ENCODE measurements at regions not wholly inside any gene's neighbourhood (a gene's known extent, or its start where the extent isn't known, plus 50 kb on each side); places are given as distances from the start of the nearest gene placed in this dataset.

DNA sequence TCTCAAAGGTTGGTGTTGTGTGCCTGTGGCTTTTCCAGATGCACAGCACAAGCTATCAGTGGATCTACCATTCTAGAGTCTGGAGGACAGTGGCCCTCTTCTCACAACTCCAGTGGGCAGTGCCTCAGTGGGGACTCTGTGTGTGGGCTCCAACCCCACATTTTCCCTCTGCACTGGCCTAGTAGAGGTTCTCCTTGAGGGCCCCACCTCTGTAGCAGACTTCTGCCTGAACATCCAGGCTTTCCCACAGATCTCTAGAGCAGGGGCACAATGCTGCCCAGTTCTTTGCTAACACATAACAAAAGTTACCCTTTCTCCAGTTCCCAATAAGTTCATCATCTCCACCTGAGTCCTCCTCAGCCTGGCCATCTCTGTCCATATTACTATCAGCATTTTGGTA lies 102.1 kb upstream of the ANKRD55 start:
- no peak for DNase-seq
- ATAC-seq: no peak
- intact Hi-C loops (cut with DNase I): no loop called here

DNA sequence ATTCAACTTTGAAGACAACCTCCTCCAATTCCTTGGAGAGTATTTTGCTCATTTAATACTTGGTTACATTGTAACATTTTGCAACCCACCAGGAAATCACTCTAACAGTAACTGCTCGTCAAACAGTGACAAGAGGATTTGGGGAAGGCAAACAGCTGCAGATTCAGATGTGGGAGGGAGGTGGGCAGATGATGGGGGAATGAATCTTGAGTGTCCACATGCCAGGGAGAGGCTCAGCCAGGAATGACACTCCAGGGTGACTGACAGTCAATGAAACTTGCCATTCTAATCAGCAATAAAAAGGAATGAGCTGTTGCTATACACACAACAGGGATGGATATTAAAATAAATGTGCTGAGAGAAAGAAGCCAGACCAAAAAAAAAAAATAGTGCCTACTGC lies 97.7 kb upstream of the ANKRD55 start:
- no peak for DNase-seq
- intact Hi-C loops (cut with DNase I): no loop called here
- ATAC-seq: peak; percentile 58 to 96

DNA sequence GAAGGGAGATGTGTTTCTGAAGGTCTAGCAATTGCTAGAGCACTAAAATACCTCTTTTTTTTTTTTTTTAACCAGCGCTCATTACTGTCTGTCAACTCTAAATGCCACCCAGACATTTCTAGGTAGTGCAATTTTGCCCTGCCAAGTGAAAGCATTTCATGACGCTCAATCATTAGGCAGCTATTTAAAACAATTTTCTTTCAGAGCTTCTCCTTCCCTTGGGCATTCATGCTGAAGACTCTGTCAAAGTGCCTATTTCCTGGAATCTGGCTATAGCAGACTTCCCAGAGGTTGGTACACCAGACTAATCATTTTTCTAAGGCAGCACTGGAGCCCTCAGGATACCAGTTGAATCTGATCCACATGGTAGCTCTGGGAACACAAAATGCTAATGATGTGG lies 97.0 kb upstream of the ANKRD55 start:
- DNase-seq: no peak
- ATAC-seq: peak in 1 of 2 donors; percentile 23
- intact Hi-C loops (cut with DNase I): no loop called here

DNA sequence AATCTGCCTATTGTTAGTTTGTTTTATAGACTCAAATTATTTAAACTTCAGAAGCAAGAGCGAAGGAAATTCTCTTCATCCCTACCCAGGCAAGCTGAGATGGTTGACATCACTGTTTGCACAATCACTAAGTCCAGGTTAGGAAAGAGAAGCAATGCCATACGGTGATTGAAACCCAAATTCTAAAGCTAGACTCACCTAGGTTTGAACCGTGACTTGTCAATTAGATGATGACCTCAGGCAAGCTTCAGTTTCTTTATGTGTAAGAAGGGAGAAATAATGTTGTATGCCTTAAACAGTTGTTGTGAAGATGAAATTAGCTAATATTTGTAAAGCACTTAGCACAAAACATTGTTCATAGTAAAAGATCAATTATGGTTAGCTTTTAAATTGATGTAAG lies 96.5 kb upstream of the ANKRD55 start:
- no peak for DNase-seq
- ATAC-seq: no peak
- intact Hi-C loops (cut with DNase I): no loop called here

DNA sequence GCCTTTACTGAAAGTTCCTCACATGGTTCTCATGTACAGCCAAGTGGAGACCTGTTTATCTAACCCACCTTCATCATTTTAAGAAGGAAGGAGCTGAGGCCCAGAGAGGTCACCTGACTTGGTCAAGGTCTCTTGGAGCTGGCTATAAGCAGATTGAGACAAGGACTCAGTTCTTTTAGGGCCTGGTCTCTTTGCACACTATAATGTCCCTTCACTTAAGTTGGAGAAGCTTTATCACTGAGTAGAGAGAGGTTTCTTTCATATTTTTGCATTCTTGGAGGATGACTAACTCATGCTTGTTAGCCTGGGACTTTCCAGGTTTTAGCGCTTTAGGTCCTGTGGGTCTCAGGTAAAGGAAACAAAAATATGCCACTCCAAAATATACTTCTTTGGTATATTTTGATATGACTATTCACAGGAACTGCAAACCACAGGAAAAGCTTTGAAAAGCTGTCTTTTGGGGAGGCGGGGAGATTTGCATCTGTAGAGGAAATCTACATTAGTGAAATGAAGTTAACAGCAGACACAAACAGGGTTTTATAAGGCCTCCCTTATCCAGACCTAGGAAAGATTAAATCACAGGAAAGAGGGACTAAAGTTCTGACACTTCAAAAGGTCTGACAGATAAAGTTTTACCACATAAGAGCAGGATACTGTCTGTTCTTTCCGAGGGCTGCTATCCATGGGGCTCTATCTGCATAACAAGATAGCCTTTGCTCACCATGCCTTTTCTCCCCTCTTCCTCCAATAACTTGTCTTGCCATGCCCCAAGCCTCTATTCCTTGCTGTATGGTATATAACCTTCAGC lies 95.8 kb upstream of the ANKRD55 start:
- DNase-seq (no peak), ATAC-seq (no peak)
- intact Hi-C loops (cut with DNase I): no loop called here

DNA sequence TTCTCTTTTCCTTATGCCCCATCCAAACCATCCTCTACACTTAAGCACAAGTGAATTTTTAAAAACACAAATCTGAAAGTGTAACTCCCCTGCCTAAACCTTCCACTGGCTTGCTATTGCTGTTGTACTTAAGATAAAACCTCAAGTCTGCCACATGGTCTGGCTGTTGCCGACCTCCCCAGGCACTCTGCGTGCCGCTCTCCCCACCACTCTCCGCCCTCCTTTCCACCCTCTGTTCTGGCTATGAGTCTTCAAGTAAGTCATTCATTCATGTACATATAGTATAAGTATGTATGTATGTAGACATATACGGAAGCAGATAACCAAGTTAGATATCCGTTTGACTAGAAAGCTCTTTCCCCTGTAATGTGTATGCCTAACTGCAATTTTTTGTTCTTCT lies 94.7 kb upstream of the ANKRD55 start:
- ATAC-seq: no peak
- intact Hi-C loops (cut with DNase I): no loop called here
- DNase-seq: no peak

DNA sequence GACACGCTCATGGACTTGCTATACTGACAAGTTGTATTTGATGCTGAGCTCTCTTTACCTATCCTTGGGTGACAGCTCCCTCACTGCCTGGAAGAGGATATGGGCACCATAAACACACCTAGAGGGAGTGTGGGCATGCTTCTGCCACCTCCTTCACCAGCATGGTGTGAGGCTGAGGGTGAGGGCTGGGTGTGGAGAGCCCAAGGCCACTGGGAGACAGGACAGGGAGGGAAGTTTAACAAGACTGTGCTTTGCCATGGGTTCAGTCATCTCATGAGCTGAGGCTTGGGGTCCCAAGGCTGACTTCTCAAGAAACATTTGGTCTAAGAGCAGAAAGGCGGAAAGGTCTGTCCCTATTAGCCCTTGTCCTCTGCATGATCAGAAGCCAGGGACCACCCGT lies 93.6 kb upstream of the ANKRD55 start:
- DNase-seq: no peak
- intact Hi-C loops (cut with DNase I): no loop called here
- ATAC-seq: no peak

DNA sequence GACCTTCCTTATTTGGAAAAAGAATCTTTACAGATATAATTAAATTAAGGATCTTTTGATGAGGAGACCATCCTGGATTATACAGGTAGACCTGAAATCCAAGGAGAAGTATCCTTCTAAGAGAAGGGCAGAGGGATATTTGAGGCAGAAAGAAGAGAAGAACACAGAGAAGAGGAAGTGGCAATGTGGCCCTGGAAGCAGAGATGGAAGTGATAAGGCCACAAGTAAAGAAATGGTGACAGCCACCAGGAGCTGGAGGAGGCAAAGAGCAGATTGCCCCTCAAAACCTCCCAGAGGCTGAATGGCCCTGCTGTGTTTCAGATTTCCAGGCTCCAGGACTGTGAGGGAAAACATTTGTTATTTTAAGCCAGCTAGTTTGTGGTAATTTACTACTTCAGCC lies 93.0 kb upstream of the ANKRD55 start:
- ATAC-seq (no peak), DNase-seq (no peak)
- intact Hi-C loops (cut with DNase I): no loop called here

DNA sequence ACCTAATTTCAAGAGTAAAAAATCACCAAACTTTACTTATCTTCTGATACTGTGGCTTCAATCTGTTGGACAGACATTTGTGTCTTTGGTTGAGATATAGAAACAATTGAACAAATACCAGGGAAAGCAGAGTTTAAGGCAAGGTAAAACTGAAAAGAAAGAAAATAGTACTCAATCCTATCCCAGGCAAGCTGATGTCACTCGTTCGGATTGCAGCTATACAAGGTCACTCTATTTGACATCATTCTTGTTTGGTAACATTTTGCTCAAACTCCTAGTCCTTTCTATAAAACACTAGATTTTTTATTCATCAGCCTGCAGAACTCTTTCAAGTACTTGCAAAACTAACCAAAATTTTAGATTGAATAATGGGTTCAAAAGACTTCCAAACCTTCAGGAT lies 91.9 kb upstream of the ANKRD55 start:
- DNase-seq (no peak), ATAC-seq (no peak)
- intact Hi-C loops (cut with DNase I): no loop called here

DNA sequence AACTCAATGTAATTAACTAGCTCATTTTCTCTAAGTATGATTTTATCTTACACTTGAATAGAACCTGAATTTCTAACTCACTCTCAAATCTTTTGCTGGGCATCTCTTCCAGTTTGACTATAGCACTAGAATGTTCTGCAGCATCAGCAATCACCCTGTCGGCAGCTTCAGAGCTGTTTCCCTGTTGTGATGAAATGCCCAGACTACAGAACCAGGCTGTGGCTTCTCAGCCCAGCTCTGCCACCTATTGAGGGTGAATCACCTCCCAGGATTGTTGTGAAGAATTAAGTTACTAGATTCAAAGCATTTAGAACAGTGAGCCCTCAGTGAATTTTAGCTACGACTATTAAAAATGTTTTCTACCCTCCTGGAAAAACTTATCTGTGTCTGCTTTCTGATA lies 90.4 kb upstream of the ANKRD55 start:
- DNase-seq (no peak), ATAC-seq (peak in 1 of 2 donors; percentile 72)
- intact Hi-C loops (cut with DNase I): no loop called here

DNA sequence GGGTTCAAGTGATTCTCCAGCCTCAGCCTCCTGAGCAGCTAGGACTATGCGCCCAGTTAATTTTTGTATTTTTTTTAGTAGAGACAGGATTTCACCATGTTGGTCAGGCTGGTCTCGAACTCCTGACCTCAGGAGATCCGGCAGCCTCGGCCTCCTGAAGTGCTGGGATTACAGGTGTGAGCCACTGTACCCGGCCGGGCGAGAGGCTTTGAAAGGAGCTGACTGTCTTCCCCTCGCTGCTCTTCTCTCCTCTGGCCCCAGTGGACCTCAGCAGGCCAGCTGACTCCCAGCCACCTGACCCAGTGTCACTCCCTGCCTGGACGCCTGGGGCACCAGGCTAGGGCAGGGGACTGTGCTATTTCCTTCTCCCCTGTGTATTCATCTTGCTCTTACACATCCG lies 89.5 kb upstream of the ANKRD55 start:
- ATAC-seq: no peak
- intact Hi-C loops (cut with DNase I): no loop called here
- DNase-seq: no peak

DNA sequence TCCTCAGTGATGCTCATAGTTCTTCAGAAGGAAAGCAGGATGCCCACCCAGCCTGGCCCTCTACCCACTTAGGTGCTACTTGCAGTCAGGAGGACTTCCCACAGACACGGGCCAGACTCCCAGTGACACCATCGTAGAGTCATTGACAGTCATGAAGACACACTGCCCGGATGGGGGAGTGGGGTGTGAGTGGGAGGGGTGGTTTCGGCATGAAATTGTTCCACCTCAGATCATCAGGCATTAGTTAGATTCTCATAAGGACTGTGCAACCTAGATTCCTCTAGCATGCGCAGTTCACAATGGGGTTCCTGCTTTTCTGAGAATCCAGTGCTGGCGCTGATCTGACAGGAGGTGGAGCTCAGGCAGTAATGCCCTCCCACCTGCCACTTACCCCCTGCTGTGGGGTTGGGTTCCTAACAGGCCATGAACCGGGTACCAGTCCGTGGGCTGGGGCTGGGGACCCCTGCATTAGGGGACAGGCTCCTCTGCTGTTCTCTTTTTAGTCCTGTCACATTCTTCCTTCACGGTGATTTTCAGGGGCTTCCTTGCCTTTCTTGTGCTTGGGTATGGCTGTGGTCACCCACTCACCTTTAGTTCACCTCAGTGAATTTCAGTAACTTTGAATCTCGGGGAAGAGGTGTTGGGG lies 88.2 kb upstream of the ANKRD55 start:
- ATAC-seq: no peak
- DNase-seq: no peak
- intact Hi-C loops (cut with DNase I): no loop called here

DNA sequence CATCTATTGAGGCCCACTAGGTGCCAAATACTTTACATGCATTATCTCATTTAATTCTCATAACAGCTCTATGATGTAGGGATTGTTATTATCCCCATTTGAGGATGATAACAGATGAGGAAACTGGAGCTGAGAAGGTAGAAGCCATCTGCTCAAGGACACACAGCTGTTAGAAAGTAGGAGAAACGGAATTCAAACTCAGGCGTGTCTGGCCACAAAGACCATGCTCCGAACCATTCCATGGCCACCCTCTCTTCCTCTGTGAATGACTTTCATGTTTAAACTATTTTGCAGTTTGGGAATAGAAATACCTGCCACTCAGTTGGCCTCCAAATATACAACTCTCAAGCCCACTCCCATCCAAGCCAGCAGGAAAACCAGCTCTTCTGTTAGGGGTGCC lies 87.6 kb upstream of the ANKRD55 start:
- DNase-seq (no peak), ATAC-seq (no peak)
- intact Hi-C loops (cut with DNase I): no loop called here

DNA sequence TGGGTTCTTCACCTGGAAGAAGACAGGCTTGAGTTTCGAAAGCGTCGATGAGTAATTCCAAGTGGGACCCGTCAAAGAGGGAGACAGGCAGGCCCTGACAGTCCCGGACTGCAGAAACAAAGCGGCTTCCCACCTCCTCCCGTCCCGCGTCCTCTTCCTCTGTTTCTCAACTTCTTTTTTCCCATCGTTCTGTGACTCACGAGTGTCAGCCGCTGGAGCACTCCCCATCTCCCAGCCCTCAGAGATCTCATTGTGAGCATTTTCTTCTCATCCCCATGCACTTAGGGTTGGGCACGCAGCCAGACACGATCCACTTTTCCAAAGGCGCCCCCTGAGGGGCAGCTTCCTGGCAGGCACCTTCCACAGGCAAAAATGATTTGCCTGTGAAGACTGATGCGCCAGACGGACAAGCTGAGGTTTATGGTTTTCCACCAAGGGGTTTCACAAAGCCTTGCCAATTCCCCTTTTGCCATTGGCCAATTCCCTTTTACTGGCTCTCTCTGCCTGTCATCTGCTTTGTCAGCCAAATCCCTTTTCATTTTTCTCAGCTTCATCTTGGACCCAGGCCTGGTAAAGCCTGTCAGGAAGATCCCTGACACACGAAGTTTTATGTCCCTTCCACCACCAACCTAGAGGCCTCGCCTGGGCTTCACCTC lies 86.5 kb upstream of the ANKRD55 start:
- DNase-seq (peak; percentile 51), ATAC-seq (peak; percentile 70 to 83)

DNA sequence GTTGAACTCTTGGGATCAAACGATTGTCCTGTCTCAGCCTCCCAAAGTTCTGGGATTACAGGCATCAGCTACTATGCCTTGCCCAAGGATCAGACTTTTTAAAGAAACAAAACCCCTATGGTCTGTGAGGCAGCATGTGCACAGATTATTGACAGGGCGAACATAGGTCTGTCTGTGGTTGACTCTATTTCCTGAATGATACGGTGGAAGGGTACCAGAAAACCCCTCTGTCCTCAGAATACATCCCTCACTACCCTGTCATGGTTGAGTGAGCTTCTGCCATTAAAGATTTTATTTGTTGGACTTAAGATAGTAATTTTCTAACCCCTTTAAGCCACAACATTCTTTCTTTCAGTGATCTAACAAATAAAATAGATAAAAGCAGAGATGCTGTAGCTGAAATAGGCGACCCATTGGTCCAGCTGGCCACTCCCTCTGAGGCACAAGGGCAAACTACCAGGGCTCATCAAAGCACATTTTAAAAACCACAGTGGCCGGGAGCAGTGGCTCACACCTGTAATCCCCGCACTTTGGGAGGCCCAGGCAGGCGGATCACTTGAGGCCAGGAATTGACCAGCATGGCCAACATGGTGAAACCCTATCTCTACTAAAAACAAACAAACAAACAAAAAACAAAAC lies 84.9 kb upstream of the ANKRD55 start:
- intact Hi-C loops (cut with DNase I): no loop called here
- no peak for DNase-seq
- ATAC-seq: no peak

More for the DNA sequence above, 86.5 kb upstream of the ANKRD55 start:
- intact Hi-C loops (cut with DNase I): no loop called here

DNA sequence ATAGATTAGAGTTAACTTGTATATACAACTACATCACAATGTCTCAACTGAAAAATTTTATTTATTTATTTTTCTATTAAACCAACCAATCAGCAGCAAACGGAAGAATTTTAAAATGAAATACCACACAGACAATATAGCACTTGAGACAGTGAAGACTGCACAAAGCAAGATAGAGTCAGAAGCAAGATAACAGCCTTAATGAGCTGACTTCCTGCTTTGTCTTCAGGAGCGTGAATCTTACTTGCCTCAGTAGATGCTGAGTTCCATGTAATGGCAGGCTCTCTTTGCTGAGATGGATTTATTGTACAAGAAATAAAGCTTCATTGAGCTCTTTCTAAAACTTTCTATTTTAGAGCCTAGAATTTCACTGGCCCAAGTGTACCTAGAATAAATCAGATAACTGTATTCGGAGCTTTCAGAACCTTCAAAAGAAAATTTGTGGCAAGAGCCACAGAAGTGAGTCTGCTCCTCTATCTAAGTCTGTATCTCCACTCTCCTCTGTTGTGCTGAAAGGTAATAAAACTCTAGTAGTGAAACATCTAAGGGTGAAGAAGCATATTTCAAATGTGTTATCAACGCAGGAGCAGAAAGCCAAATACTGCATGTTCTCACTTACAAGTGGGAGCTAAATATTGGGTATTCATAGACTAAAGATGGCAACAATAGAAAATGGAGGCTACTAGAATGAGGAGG lies 83.3 kb upstream of the ANKRD55 start:
- DNase-seq (no peak), ATAC-seq (no peak)
- intact Hi-C loops (cut with DNase I): no loop called here

DNA sequence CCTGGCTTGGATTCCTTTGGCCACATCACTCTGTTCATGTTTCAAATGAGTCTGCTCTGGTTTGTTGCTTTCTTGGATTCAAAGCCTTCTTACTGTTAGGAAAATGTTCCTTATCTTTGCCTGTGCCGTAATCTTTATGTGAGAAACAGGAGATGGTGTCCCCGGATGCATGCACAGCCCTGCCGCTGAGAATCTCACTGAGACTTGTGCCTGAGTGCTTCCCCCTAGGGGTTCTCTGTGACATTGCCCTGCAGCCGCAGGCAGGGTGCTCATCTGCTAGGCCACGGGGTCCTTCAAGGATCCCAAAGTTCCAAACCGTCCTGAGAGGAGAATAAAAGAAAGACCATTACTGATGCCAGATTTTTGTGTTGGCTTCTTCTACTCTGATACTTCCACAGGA lies 81.4 kb upstream of the ANKRD55 start:
- DNase-seq: peak; percentile 54

DNA sequence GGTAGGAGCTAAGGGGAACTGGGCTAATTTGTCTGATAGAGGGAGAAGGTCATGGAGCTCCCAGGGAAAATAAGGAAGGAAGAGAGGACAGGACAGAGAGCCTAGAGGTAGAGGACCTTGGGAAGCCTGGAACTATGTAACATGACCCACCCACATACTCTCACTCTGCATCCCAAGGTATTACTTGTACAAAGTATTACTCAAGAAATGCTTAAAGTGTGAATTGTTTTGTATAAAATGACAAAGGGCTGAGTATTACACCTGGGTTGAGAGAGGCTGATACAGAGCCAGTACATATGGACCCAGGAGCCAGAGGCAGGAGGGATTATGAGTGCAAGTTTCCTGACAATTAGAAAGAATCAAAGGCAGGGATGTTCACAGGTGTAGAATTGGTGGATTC lies 80.5 kb upstream of the ANKRD55 start:
- ATAC-seq (no peak), DNase-seq (no peak)
- intact Hi-C loops (cut with DNase I): no loop called here

More for the DNA sequence above, 81.4 kb upstream of the ANKRD55 start:
- ATAC-seq: no peak
- intact Hi-C loops (cut with DNase I): no loop called here

DNA sequence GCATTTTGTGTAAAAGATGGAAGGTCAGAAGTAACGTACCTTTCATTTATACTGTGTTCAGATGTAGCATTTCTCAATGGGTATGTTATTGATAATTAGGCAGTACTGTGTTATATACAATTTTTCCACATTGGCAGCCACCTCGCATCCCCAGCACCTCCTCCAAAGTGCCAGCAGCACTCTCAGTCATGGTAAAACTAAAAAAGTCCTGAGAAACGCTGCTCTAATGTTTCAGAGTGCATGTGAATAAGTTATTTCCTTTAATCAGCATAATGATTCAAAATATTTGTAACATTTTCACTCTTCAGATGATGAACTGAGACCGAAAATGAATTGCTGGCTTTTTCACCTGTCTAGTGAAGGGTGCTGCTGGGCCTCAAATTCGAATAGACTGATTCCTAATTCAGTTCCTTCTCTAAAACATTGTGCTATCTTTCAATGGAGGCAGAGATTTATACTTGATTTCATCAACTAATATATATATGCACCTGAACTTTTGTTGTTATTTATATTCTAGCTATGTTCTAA lies 79.9 kb upstream of the ANKRD55 start:
- ATAC-seq: no peak
- intact Hi-C loops (cut with DNase I): no loop called here

More for the DNA sequence above, 79.9 kb upstream of the ANKRD55 start:
- no peak for DNase-seq
